ENCODE measurements at regions not wholly inside any gene's neighbourhood (a gene's known extent, or its start where the extent isn't known, plus 50 kb on each side); places are given as distances from the start of the nearest gene placed in this dataset.

- TF ChIP-seq ATF3 (IDR thresholded peaks at IDR 0.05): no peak
- TF ChIP-seq FOXA1 (IDR thresholded peaks at IDR 0.05): no peak
- TF ChIP-seq HNF4G (IDR thresholded peaks at IDR 0.05): no peak
- no peak for TF ChIP-seq SP1 (IDR thresholded peaks at IDR 0.05)
- no peak for TF ChIP-seq RXRA (IDR thresholded peaks at IDR 0.05)
- no peak for TF ChIP-seq NR2F2 (IDR thresholded peaks at IDR 0.05)
Observed at GRCh38 chr9:13726746-13727145, 447.3 kb upstream of the MPDZ start (continued).

- H3K9me3 ChIP-seq (ENCODE audit: control insufficient read depth in 4 of 4, low read length in 3 of 4): no peaks in the 10 kb centered on the region
- H3K27me3 ChIP-seq (ENCODE audit: control insufficient read depth in 4 of 4, insufficient read depth in 4 of 4, low read length in 3 of 4): no peaks in the 10 kb centered on the region
- H3K36me3 ChIP-seq (ENCODE audit: control insufficient read depth in 4 of 4, insufficient read depth in 3 of 4, low read depth in 1 of 4, low read length in 3 of 4): no peaks in the 10 kb centered on the region
- DNase-seq (ENCODE audit: low spot score): no peak
- no peak overlapping the region for H3K4me3 ChIP-seq (ENCODE audit: low read depth in 1 of 3, low read length in 3 of 3)
- H3K9ac ChIP-seq (ENCODE audit: low read depth in 1 of 2, low read length in 2 of 2): no peak overlapping the region
- 85% methylated on average over 2 of the region's 2 CpGs for WGBS
- H3K27ac ChIP-seq (ENCODE audit: low read depth in 1 of 2, low read length in 2 of 2): no peak overlapping the region
- no peaks in the 10 kb centered on the region for H3K4me1 ChIP-seq (ENCODE audit: control insufficient read depth in 4 of 4, insufficient read depth in 4 of 4, low read length in 3 of 4)
- TF ChIP-seq ZBTB33 (IDR thresholded peaks at IDR 0.05) (no peak), REST (IDR thresholded peaks at IDR 0.05) (no peak), RXRA (IDR thresholded peaks at IDR 0.05) (no peak), MAX (IDR thresholded peaks at IDR 0.05) (no peak), EGR1 (IDR thresholded peaks at IDR 0.05; ENCODE audit: low read depth in 2 of 2) (no peak), TAF1 (conservative IDR thresholded peaks at IDR 0.05) (no peak), SP1 (IDR thresholded peaks at IDR 0.05) (no peak), GABPA (IDR thresholded peaks at IDR 0.05 in 1 of 2, conservative IDR thresholded peaks at IDR 0.05 in 1 of 2) (no peak), NR2F2 (IDR thresholded peaks at IDR 0.05) (no peak), HNF4G (IDR thresholded peaks at IDR 0.05) (no peak), YY1 (IDR thresholded peaks at IDR 0.05) (no peak), HNF4A (conservative IDR thresholded peaks at IDR 0.05) (no peak), RAD21 (IDR thresholded peaks at IDR 0.05) (no peak), FOXA1 (IDR thresholded peaks at IDR 0.05) (no peak), JUND (IDR thresholded peaks at IDR 0.05) (no peak), FOXA2 (IDR thresholded peaks at IDR 0.05) (no peak), ATF3 (IDR thresholded peaks at IDR 0.05) (no peak), CTCF (IDR thresholded peaks at IDR 0.05; ENCODE audit: low read depth, low read length, missing input control) (no peak)
Observed at GRCh38 chr9:13725516-13725915, 446.0 kb upstream of the MPDZ start.
